Left lung (tissue), 4 donors: ENCODE measurements at regions not wholly inside any gene's neighbourhood (a gene's known extent, or its start where the extent isn't known, plus 50 kb on each side); places are given as distances from the start of the nearest gene placed in this dataset.

Experiments used
- ATAC-seq: fragments of 200-7000 bp; cut with Tn5 transposase; one replicate; pipeline ENCODE4 v1.9.1; 2020; ENCODE audit warnings: moderate library complexity
- DNase-seq, 4 donors: peaks; one replicate each; pipeline ENCODE4 v3.0.0-alpha.2; 2013 to 2020
- H3K27ac ChIP-seq, 2 donors: fragments of 200-600 bp; sonication (generic) in 1 of 2; one replicate each; pipeline versions ENCODE4 v1.5.0 to v1.8.0; 2020 to 2021
- H3K27me3 ChIP-seq, 2 donors: fragments of 200-600 bp; sonication (generic) in 1 of 2; one replicate each; pipeline versions ENCODE4 v1.5.0 to v1.8.0; 2020 to 2021
- H3K36me3 ChIP-seq, 2 donors: fragments of 200-600 bp; sonication (generic) in 1 of 2; one replicate each; pipeline versions ENCODE4 v1.5.0 to v1.8.0; 2020 to 2021
- H3K4me1 ChIP-seq, 2 donors: fragments of 200-600 bp; one replicate each; pipeline ENCODE4 v1.8.0; 2021
- H3K4me3 ChIP-seq, 2 donors: fragments of 200-600 bp; sonication (generic) in 1 of 2; one replicate each; pipeline versions ENCODE4 v1.5.0 to v1.8.0; 2020 to 2021; ENCODE audit warnings: mild to moderate bottlenecking in 1 of 2
- H3K9me3 ChIP-seq, 2 donors: fragments of 200-600 bp; sonication (generic) in 1 of 2; one replicate each; pipeline versions ENCODE4 v1.5.0 to v1.8.0; 2020 to 2021
- CTCF ChIP-seq, 2 donors: fragments of 200-600 bp; sonication (generic) in 1 of 2; IDR thresholded peaks; one replicate each; pipeline versions ENCODE4 v1.5.0 to v1.8.0; 2021; ENCODE audit warnings: antibody characterized with exemption in 2 of 2
- intact Hi-C, 2 donors: fragments of 100-400 bp; cut with DNase I; formaldehyde crosslinking; loops; one replicate each; pipeline versions ENCODE4 v1.11.2 to v1.14.2; 2022
- donor health status: DM: no; HTN: yes; CAD: no.
- donor health status: DM: no; HTN: no; CAD: no.

GRCh38 chr1:58041621-58042020, 504.9 kb downstream of the OMA1 start:
- DNase-seq (no peak), ATAC-seq (no peak)
- no peak overlapping the region for H3K27ac ChIP-seq
- no peaks in the 10 kb centered on the region for H3K27me3 ChIP-seq
- no peaks in the 10 kb centered on the region for H3K36me3 ChIP-seq
- no peak for TF ChIP-seq CTCF (IDR thresholded peaks at IDR 0.05)
- H3K9me3 ChIP-seq, result no peaks in the 10 kb centered on the region
- intact Hi-C loops, result no loop called here
- no peaks in the 10 kb centered on the region for H3K4me1 ChIP-seq
- no peak overlapping the region for H3K4me3 ChIP-seq

GRCh38 chr1:58038574-58038973, 508.0 kb downstream of the OMA1 start:
- Histone ChIP-seq H3K36me3 (no peaks in the 10 kb centered on the region), H3K9me3 (no peaks in the 10 kb centered on the region), H3K27me3 (no peaks in the 10 kb centered on the region), H3K27ac (no peak overlapping the region), H3K4me1 (no peaks in the 10 kb centered on the region), H3K4me3 (no peak overlapping the region)
- DNase-seq (no peak), ATAC-seq (no peak)
- TF ChIP-seq CTCF (IDR thresholded peaks at IDR 0.05), result no peak
- intact Hi-C loops, result no loop called here

GRCh38 chr1:58035523-58035922, 511.0 kb downstream of the OMA1 start:
- no peak overlapping the region for H3K4me3 ChIP-seq
- DNase-seq (no peak), ATAC-seq (no peak)
- no peaks in the 10 kb centered on the region for H3K36me3 ChIP-seq
- H3K9me3 ChIP-seq, result no peaks in the 10 kb centered on the region
- H3K27me3 ChIP-seq, result no peaks in the 10 kb centered on the region
- H3K4me1 ChIP-seq, result no peaks in the 10 kb centered on the region
- TF ChIP-seq CTCF (IDR thresholded peaks at IDR 0.05), result no peak
- no peak overlapping the region for H3K27ac ChIP-seq
- intact Hi-C loops, result no loop called here

- H3K27ac ChIP-seq, result no peak overlapping the region
- no peaks in the 10 kb centered on the region for H3K9me3 ChIP-seq
- H3K27me3 ChIP-seq, result no peaks in the 10 kb centered on the region
- H3K4me3 ChIP-seq, result no peak overlapping the region
- no peak for DNase-seq
- no peak for ATAC-seq
- H3K4me1 ChIP-seq, result no peaks in the 10 kb centered on the region
- TF ChIP-seq CTCF (IDR thresholded peaks at IDR 0.05), result no peak
- no peaks in the 10 kb centered on the region for H3K36me3 ChIP-seq
- intact Hi-C loops, result no loop called here
Observed at GRCh38 chr1:58033311-58033710, 513.2 kb downstream of the OMA1 start.

- TF ChIP-seq CTCF (IDR thresholded peaks at IDR 0.05), result no peak
- intact Hi-C loops, result no loop called here
- DNase-seq, result no peak
Observed at GRCh38 chr1:58032611-58033073, 513.9 kb downstream of the OMA1 start.

More at GRCh38 chr1:58032611-58033073, 513.9 kb downstream of the OMA1 start:
- H3K27me3 ChIP-seq, result no peaks in the 10 kb centered on the region
- no peaks in the 10 kb centered on the region for H3K9me3 ChIP-seq
- ATAC-seq, result no peak
- no peaks in the 10 kb centered on the region for H3K36me3 ChIP-seq
- H3K4me1 ChIP-seq, result no peaks in the 10 kb centered on the region
- H3K27ac ChIP-seq, result no peak overlapping the region
- no peak overlapping the region for H3K4me3 ChIP-seq
